H1 (cell line): ENCODE measurements at regions not wholly inside any gene's neighbourhood (a gene's known extent, or its start where the extent isn't known, plus 50 kb on each side); places are given as distances from the start of the nearest gene placed in this dataset.

Source experiments
- ATF3 ChIP-seq: IDR thresholded peaks from 2 replicates; pipeline ENCODE4 v1.6.1; 2011; ENCODE audit warnings: low read depth, mild to moderate bottlenecking, low read length; ENCODE audit not compliant: insufficient read depth
- CTCF ChIP-seq, 3 experiments: IDR thresholded peaks; 1 replicate in 2 of 3; 2 replicates in 1 of 3; pipeline versions ENCODE4 v1.5.1 to v1.6.1; 2011; ENCODE audit warnings: low read length in 3 of 3, mild to moderate bottlenecking in 3 of 3, inconsistent platforms in 2 of 3, low read depth in 1 of 3, moderate library complexity in 1 of 3; ENCODE audit not compliant: insufficient read depth in 1 of 3; ENCODE audit errors: control extremely low read depth in 1 of 3
- EZH2 ChIP-seq: fragments of 200-600 bp; sonication (generic); IDR thresholded peaks from 2 replicates; pipeline ENCODE4 v1.7.1; 2012; ENCODE audit warnings: low read depth, mild to moderate bottlenecking, moderate library complexity, low read length, inconsistent platforms; ENCODE audit not compliant: severe bottlenecking
- JUN ChIP-seq: IDR thresholded peaks from 2 replicates; pipeline ENCODE4 v1.6.1; 2011; ENCODE audit warnings: low read depth, mild to moderate bottlenecking, improper control_type of control experiment, low read length
- JUND ChIP-seq: IDR thresholded peaks from 2 replicates; pipeline ENCODE4 v1.6.1; 2011; ENCODE audit warnings: mild to moderate bottlenecking, improper control_type of control experiment, low read length
- MAX ChIP-seq: IDR thresholded peaks from 2 replicates; pipeline ENCODE4 v1.6.1; 2012; ENCODE audit warnings: inconsistent platforms
- POLR2A ChIP-seq, 2 experiments: IDR thresholded peaks; 1 replicate in 1 of 2; 2 replicates in 1 of 2; pipeline ENCODE4 v1.6.1; 2011; ENCODE audit warnings: low read depth in 2 of 2, low read length in 2 of 2, mild to moderate bottlenecking in 2 of 2; ENCODE audit errors: control extremely low read depth in 1 of 2
- RXRA ChIP-seq: IDR thresholded peaks from 2 replicates; pipeline ENCODE4 v1.6.1; 2011; ENCODE audit warnings: low read depth, mild to moderate bottlenecking, low read length, moderate library complexity; ENCODE audit not compliant: insufficient read depth
- SIN3A ChIP-seq, 2 experiments: IDR thresholded peaks in 1 of 2; conservative IDR thresholded peaks in 1 of 2; 2 replicates each; pipeline ENCODE4 v1.6.1; 2011 to 2012; ENCODE audit warnings: low read length in 2 of 2, improper control_type of control experiment in 1 of 2, low read depth in 1 of 2, mild to moderate bottlenecking in 1 of 2
- SP2 ChIP-seq: IDR thresholded peaks from 2 replicates; pipeline ENCODE4 v1.6.1; 2012; ENCODE audit warnings: mild to moderate bottlenecking, low read length, inconsistent platforms

- no peak for TF ChIP-seq EZH2
- no peak for TF ChIP-seq POLR2A (IDR thresholded peaks at IDR 0.05; ENCODE audit: control extremely low read depth in 1 of 2, low read depth in 2 of 2, low read length in 2 of 2)
- TF ChIP-seq CTCF (IDR thresholded peaks at IDR 0.05; ENCODE audit: control extremely low read depth in 1 of 3, insufficient read depth in 1 of 3, low read depth in 1 of 3, low read length in 3 of 3), result no peak
- TF ChIP-seq SP2, result no peak
- no peak for TF ChIP-seq RXRA
- TF ChIP-seq JUND, result no peak
- no peak for TF ChIP-seq MAX
- TF ChIP-seq SIN3A (conservative IDR thresholded peaks at IDR 0.05 in 1 of 2, IDR thresholded peaks at IDR 0.05 in 1 of 2; ENCODE audit: low read depth in 1 of 2, low read length in 2 of 2), result no peak
- no peak for TF ChIP-seq JUN
- TF ChIP-seq ATF3, result no peak
These were observed 69.3 kb upstream of the MELK start for GRCh38 chr9:36503172-36504088.
